GM18873 (cell line): ENCODE measurements at regions not wholly inside any gene's neighbourhood (a gene's known extent, or its start where the extent isn't known, plus 50 kb on each side); places are given as distances from the start of the nearest gene placed in this dataset.
"Not testable (repeated sequence)": the region's sequence is repeated elsewhere in the genome, so short reads cannot be mapped to it uniquely, and the experiment has no call there.

ENCODE experiments used
- ATAC-seq: cut with Tn5 transposase; IDR thresholded peaks from one replicate; pipeline ENCODE4 v1.9.1; 2021; ENCODE audit warnings: mild to moderate bottlenecking, moderate library complexity, moderate number of reproducible peaks; ENCODE audit not compliant: unreplicated experiment, low FRiP score

GRCh38 chr7:79594671-79595070 is 141.2 kb upstream of the MAGI2 start:
- not testable (repeated sequence) for ATAC-seq

GRCh38 chr7:79593866-79594301 is 140.4 kb upstream of the MAGI2 start:
- ATAC-seq: no peak

- no peak for ATAC-seq
Observed at GRCh38 chr7:79590916-79591623, 137.6 kb upstream of the MAGI2 start.

- ATAC-seq: no peak
Observed at GRCh38 chr7:79590391-79590790, 136.9 kb upstream of the MAGI2 start.

- no peak for ATAC-seq
Observed at GRCh38 chr7:79570903-79571302, 117.4 kb upstream of the MAGI2 start.

GRCh38 chr7:79563821-79564522 is 110.5 kb upstream of the MAGI2 start:
- no peak for ATAC-seq

GRCh38 chr7:79555571-79555970 is 102.1 kb upstream of the MAGI2 start:
- ATAC-seq: no peak

GRCh38 chr7:79553811-79554555 is 100.5 kb upstream of the MAGI2 start:
- no peak for ATAC-seq

GRCh38 chr7:79552463-79552862 is 99.0 kb upstream of the MAGI2 start:
- no peak for ATAC-seq

GRCh38 chr7:79548727-79549126 is 95.3 kb upstream of the MAGI2 start:
- ATAC-seq: no peak

GRCh38 chr7:79547132-79547531 is 93.7 kb upstream of the MAGI2 start:
- no peak for ATAC-seq

- no peak for ATAC-seq
Observed at GRCh38 chr7:79540592-79540991, 87.1 kb upstream of the MAGI2 start.

GRCh38 chr7:79534128-79534527 is 80.7 kb upstream of the MAGI2 start:
- ATAC-seq: no peak

- ATAC-seq: no peak
Observed at GRCh38 chr7:79531905-79532664, 78.6 kb upstream of the MAGI2 start.

GRCh38 chr7:79531116-79531515 is 77.6 kb upstream of the MAGI2 start:
- no peak for ATAC-seq

GRCh38 chr7:79529881-79530235 is 76.4 kb upstream of the MAGI2 start:
- no peak for ATAC-seq

GRCh38 chr7:79529214-79529880 is 75.9 kb upstream of the MAGI2 start:
- ATAC-seq: no peak

GRCh38 chr7:79528421-79528820 is 75.0 kb upstream of the MAGI2 start:
- ATAC-seq: no peak

GRCh38 chr7:79524048-79524447 is 70.6 kb upstream of the MAGI2 start:
- ATAC-seq: no peak

GRCh38 chr7:79523436-79523835 is 70.0 kb upstream of the MAGI2 start:
- ATAC-seq: no peak
